GM19372 (cell line): ENCODE measurements at regions not wholly inside any gene's neighbourhood (a gene's known extent, or its start where the extent isn't known, plus 50 kb on each side); places are given as distances from the start of the nearest gene placed in this dataset.

Experiments
- ATAC-seq: cut with Tn5 transposase; IDR thresholded peaks from one replicate; pipeline ENCODE4 v1.9.1; 2021; ENCODE audit warnings: mild to moderate bottlenecking, low read depth, moderate library complexity; ENCODE audit not compliant: unreplicated experiment

DNA sequence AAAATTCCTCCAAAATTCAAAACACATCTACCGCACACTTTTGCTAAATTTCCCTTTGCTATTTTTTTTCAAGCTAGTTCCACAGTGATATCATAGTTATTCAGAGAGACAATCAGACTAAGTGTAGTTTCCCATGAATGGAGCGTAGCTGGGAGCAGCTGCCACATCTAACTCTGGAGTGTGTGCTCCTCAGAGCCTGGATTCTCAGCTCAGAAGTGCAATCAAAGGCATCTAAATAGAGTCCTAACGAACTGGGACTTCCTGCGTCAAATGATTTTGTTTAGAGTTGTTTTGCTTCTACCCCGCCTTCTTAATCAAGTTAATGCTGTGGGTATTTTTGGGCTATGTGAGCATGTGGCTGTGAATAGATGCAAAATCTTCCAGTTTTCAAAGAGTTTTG, 160.3 kb downstream of the TMEM18 start:
- no peak for ATAC-seq

DNA sequence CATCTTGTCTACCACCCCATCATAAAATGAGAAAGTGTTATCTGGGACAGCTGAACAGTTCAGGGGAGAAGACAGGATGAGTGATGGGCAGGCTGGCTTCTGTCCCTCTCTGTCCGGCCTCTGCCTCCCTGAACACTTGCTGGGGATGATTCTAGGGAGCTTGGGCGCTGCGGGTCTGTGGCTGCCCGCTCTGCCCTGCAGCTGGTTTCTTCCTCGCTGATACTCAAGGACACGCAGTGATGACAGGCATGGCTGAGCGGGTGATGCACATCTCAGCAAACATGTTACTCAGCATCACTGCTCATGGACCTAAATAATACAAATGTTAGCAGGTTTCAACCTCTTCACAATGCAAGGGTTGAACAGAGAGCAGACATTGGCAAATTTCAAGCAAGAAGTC, 161.1 kb downstream of the TMEM18 start:
- no peak for ATAC-seq

DNA sequence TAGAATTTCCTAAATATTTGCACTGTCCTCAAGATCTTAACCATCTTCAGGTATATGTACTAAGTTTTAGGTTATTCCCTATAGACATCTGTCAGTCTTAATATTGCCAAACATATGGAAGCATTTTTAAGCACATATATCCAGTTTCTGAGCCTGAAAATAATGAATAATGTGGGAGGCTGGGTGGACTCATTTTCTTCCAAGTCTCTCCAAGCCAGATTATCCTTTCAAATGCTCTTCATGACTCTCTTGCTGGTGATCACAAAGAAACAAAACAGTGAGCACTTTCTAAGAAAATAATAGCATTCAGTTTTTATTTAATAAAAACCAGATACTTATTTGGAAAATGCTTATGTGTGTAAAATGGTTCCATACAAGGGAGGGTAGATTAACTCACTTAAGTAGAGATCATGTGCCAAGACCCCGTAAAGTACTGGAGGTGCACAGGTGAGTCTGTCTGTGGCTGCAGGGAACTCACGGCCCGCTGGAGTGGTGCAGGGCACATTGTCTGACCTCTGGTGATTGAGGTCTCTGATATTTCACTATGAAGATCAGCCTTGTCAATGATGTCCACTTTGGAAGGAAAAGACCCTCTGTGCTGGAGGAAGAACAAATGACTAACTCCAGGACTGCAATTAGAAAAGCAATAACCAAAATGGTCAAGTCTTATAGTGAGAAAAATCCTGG, 161.6 kb downstream of the TMEM18 start:
- no peak for ATAC-seq

DNA sequence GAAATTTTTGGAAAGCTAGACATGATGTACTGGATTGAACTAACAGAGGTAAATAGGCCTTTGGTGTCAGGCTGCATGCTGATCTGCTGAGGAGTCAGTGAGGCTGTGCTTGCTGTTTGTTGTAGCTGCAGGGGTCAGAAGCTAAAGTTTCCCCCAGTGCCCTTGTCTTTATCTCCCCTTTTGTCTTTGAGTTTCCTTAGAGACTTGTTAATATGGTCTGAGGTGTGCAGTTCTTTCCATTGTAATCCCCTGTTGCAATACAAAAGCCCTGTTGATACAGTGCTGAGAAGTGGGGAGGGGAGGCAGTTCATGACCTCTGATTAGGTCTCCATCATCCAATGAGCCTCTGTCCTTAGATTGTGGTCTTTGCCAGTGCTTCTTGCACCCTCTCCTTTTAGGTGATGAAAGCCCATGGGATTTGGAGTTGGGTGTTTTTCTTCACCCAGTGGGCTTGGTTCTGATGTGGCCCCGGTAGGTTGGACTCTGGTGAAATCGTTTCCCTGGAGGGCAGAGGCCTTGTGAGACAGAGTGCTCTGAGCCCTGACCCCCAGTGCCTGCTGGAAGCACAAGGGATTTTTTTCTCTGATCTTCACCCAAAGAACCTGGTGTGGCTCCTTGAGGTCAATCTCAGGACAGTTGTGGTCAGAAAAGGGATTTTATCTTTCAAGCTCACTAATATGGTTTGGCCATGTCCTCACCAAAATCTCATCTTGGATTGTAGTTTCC, 163.1 kb downstream of the TMEM18 start:
- no peak for ATAC-seq

DNA sequence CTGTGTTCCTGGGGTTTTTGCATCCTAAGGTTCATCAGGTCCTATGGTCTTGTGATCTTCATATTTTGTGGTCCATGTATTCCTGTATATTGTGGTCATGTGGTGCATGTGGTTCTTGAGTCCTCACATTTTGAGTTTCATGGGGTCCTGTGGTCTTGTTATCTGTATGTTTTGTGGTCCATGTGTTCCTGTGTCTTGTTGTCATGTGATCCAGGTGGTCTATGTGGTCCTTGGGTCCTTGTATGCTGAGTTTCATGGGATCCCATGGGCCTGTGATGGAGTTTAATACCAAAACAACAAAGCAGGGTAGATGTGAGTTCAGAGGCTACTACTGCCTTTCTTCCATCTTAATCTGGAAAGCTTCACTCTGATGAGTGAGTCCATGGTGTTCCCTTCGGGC, 166.4 kb downstream of the TMEM18 start:
- no peak for ATAC-seq

DNA sequence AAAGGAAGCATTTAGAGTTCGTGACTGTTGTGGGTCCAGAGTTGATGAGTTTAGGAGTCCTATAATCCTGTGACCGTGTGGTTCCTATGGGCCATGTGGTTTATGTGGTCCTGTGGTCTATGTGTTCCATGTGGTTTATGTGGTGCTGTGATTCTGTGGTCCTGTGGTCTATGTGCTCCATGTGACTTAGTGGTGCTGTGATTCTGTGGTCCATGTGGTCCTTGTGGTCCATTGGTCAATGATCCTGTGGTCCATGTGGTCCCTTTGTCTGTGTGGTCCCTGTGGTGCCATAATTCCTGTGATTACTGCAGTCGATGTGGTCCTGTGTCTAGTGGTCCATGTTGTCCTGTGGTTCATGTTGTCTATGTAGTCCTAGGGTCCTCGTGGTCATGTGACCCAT, 167.3 kb downstream of the TMEM18 start:
- no peak for ATAC-seq

DNA sequence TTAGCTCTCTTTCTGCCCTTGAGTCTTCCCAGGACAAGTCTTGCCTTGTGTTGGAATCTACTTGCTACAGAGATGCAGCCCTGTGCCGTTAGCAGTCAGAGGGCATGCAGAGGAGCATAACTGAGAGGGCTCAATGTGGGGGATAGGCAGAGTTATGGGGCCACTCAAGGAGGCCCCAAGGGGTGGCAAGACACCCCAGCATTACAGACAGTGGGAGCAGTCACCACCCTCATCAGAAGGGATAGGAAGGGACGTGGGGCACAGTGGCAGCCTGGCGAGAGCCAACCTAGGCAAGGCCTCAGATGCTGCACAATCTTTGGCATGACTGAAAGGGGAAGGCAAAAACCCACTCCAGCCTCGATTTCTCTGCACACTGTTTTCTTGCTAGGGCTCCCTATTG, 169.1 kb downstream of the TMEM18 start:
- ATAC-seq: no peak

DNA sequence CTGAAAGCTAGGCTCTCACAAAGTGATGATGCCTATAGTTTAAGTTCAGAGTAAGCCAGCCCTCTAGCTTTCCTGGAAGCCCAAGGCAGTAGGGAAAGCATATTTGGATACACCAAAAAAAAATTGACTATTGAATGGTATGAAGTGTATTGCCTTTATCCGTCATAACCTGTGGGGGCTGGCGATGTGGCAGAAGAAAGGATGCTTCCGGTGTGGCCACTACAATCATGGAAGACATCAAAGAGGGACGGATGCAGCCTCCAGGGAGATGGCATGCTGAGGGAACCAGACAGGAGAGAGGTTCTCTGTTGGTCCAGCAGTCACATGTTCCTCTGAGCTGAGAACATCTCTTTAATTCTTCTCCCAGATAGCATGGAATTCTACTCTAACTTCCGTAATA, 170.3 kb downstream of the TMEM18 start:
- no peak for ATAC-seq

DNA sequence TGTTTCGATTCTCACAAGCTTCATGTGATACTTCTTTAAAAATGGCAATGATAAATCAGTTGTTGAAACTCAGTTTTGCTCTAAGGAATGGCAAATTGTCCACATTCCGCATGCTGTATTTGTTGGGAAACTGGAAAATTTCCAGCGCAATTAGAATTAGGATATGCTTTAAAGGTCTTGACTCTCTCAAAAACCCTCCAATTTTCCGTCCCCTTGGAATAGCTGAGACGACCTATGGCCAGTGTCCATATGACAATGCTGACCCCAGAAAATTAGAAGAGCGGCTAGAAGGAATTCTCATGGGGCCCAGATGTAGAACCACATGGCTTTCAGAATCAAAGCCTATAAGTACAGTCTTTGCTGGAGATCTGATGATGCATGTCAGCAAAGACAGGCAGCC, 170.8 kb downstream of the TMEM18 start:
- ATAC-seq: no peak

DNA sequence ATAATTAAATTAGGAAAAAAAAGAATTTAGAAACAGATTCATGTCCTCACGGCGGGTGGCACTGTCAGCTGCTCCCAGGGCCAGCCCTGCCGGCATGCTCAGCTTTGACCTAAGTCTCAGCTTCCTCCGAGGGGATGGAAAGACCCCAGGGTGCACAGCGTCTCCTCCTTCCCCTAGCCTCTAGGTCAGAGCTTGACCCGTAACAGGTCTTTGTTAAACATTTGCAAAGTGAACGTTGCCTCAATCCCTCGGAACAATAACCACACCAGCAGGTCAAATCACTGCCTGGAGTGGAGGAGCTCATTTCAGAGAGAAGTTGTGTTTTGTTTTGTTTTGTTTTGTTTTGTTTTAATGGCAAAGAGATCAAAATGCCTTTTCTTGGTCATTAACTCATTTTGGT, 171.3 kb downstream of the TMEM18 start:
- no peak for ATAC-seq

DNA sequence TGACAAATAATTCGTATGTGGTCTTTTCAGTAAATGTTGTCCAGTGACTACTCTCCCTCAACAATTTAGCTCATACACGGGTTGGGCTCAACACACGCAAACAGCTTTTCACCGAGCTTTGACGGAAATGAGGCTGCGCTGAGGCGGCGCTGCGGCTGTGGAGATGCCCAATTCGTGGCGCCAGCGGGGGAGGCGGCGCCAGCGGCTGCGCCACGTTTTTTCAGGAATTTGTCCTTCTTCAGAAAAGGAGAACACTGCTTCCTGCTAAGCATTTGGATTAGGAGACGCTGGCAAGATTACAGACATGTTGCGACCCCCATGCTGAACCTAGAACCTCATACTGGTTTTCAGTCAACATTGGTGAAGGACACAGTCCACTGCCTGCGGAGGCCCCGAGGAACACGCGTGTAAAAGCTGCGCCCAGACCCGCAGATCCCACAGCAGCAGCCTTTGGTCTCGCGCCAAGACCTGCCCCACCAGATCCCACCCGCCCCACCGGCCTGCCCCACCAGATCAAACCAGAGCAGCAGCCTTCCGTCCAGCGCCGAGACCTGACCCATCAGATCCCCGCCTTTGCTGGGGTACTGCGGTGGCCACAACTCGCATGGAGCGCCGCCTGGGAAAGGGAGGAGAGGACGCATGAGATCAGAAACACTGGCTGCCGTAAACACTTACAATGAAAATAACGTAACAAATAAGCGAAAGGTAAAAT, 173.8 kb downstream of the TMEM18 start:
- ATAC-seq: no peak

DNA sequence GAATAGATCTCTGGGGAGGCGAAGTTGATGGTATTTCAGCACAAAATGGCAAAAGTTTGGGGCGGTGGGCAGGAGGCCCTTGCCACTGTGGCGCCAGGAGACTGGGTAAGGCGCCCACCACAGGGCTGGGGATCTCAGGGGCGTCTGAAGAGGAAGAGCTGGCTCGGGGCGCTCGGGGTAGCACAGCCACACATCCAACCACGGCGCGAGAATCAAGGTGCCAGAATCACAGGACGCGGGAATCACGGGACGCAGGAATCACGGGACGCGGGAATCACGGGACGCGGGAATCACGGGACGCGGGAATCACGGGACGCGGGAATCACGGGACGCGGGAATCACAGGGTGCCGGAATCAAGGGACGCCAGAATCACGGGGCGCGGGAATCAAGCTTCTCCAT, 174.4 kb downstream of the TMEM18 start:
- ATAC-seq: no peak

DNA sequence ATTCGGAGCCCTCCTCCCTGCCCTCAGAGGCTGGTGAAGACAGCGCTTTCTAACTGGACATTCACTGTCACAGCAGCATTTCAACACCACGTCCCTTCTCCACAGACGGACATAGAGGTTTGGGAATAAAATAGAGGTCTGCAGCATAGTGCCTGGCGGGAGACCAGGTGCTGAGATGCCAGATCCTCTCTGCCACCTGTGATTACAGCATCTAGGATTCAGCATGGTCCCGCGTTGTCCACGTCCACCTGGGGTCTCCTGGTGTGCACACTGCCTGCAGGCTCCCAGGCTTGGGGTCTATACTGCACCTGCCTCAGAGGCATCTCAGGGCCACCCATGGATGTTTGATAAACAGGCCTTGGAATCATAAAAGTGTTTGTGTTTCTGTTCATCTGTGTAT, 175.5 kb downstream of the TMEM18 start:
- ATAC-seq: no peak

DNA sequence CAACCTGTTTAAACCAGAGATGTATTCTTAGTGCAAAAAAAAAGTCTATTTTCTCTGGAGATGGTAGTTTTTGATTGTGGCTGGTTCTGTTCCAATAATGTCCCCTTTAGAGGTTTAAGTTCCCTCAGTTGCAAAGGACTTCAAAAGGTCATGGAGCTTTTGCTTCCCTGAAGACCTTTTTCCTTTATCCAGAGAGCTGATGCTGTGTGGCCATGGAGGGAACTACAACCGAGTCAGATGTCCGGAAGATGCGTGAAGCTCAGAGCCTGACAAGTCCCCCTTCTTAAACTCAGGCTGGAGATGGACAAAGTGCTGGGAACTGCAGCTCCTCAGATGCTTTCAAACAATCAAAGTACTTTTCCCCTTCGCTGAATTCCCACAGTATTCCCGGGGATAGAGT, 176.1 kb downstream of the TMEM18 start:
- no peak for ATAC-seq

DNA sequence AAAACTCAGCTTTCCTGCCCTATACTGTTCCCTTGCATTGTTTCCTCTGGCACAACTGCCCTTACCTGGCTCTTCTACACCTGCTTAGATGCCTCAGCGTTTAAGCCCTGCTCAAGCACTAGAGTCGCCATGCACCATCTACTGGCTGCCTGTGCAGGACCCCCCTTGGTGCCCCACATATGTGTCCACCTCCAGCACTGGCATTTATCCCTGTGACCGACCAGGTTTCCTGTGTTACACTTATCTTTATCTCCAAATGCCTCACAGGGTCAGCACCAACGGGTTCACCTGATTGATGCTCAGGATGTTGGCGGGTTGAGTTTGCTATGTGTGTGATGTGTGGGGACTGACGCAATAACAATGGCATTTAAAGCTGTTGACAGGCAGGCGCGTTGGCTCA, 177.5 kb downstream of the TMEM18 start:
- ATAC-seq: no peak

DNA sequence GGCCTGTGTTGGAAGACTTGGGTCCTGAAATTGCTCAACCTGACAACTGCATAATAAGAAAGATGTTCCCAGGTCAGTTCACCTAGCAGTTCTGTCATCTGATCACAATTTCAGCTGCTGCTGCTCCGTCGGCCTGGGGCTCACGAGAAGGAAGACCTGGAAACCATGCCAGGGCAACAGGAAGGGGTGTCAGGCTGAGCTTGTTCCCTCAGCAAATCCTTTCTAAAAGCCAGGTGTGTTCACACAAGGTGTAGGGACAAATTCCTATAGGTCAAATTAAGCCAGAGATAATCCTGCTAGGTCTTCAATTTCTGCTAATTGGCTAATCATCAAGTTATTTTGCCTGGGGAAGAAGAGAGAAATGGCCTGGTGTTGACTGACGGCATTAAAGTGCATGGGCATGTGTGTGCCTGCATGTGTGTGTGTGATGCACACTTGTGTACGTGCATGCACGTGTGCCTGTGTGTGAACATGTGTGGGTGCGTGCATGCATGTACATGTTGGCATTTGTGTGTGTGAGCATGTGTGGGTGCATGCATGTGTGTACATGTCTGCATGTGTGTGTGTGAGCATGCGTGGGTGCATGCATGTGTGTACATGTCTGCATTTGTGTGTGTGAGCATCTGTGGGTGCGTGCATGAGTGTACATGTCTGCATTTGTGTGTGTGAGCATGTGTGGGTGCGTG, 178.6 kb downstream of the TMEM18 start:
- no peak for ATAC-seq

DNA sequence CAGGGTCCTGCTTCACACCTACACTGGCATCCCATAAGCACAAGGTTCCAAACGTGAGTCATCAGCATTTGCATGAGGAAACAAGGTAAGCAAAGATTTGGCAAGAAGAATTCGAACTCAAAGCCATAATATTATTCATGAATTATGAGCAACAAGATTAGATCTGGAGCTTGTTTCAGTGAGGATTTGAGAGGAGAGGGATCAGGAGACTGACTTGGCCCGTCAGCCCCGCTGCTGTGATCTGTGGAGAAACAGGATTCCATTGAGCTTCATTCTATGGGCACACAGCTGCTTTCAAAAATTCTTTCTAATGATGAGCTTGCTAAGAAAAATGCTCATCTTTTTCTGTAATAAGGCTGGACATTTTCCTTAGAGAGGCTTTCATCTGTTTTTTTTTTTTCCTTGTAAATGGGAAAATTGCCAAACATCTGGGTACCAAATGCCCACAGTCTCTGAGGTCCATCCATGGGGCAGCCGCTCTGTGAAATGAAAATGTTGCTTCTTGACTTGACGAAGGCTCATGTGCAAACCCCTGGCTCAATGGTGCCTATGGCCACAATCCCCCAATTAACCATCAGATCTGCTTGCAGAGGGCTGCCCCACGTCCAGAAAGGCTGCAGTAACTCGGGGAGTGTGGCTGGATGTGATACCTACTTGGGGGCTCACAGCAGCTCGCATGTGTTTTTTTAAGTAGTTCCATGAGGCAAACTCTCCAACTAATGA, 179.3 kb downstream of the TMEM18 start:
- ATAC-seq: no peak

DNA sequence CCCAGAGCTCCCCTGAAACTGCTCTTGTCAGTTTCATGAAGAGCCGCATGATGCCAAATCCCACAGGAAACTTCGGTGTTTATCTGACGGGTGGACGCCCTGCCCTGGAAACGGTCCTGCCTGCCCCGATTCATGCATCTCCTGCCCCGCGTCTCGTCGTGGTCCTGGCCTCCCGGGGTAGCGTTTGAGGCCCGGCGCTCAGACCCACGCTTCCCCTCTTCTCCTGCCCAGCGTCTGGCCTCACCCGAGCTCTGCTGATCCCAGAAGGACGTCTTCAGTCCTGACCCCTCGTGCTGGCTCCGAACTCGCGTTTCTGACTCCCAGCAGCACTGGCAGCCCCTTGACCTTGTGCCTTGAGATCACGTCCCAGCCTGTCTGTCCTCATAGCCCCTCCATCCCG, 180.5 kb downstream of the TMEM18 start:
- ATAC-seq: no peak

DNA sequence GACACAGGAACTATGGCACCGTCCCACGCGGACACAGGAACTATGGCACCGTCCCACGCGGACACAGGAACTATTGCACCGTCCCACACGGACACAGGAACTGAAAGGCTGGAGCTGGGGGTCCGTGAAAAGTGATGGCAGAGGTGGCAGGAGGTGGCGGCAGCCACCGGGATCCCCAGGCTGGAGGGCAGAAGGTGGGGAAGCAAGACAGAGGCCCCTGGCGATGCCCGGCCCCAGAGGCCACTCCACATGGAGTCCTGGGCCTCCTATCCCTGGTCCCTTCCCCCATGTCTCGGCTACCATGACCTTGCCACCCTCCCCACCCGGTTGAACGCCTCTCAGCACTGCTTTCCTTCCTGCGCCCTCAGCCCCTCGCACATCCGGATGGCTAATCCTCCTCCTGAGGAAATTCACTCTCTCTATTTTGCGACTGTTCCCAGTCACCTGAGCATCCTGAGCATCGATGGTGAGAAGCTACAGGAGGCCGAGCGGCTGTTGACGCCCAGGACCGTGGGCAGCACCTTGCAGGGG, 181.4 kb downstream of the TMEM18 start:
- ATAC-seq: no peak

DNA sequence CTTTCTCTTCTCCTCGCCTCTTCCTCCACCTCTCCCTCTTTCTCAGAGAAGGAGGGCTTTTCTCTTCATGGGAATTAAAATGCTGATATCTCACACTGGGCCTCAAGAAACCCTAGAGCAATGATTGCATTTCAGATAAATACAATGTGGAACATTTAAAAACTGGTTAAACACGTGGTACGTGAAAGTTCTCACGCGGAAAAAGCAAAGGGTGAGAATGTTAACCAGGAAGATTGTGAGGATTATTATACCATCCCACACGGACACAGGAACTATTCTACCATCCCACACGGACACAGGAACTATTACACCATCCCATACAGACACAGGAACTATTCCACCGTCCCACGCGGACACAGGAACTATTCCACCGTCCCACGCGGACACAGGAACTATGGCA, 182.4 kb downstream of the TMEM18 start:
- no peak for ATAC-seq
